ENCODE measurements at regions not wholly inside any gene's neighbourhood (a gene's known extent, or its start where the extent isn't known, plus 50 kb on each side); places are given as distances from the start of the nearest gene placed in this dataset.

- no peaks in the 10 kb centered on the region for H3K27me3 ChIP-seq
- 58 to 72% (median 65%) methylated on average over 4 of the region's 4 CpGs for WGBS, 3 donors
- no peak overlapping the region for H3K27ac ChIP-seq
- no peak for TF ChIP-seq POLR2A (IDR thresholded peaks at IDR 0.05)
- no peak for TF ChIP-seq CTCF (IDR thresholded peaks at IDR 0.05)
- no peak for TF ChIP-seq EP300 (IDR thresholded peaks at IDR 0.05)
- H3K4me3 ChIP-seq = no peak overlapping the region
- intact Hi-C loops (cut with DNase I) = no loop called here
- no peaks in the 10 kb centered on the region for H3K36me3 ChIP-seq
- peaks cover 0 to 12% of the 10 kb centered on the region in 2 donors for H3K9me3 ChIP-seq
- no peak for DNase-seq
- H3K4me1 ChIP-seq (ENCODE audit: insufficient read depth) = no peaks in the 10 kb centered on the region
These were observed 171.1 kb upstream of the MYT1L start for GRCh38 chr2:2502201-2502549.

GRCh38 chr2:2501454-2502200 is 170.6 kb upstream of the MYT1L start:
- no peak overlapping the region for H3K27ac ChIP-seq
- H3K4me3 ChIP-seq = no peak overlapping the region
- H3K36me3 ChIP-seq = no peaks in the 10 kb centered on the region
- H3K9me3 ChIP-seq = peaks cover 0 to 12% of the 10 kb centered on the region in 2 donors
- no peak for DNase-seq
- no peaks in the 10 kb centered on the region for H3K4me1 ChIP-seq (ENCODE audit: insufficient read depth)
- intact Hi-C loops (cut with DNase I) = no loop called here
- H3K27me3 ChIP-seq = no peaks in the 10 kb centered on the region
- 67 to 76% (median 68%) methylated on average over 9 of the region's 9 CpGs for WGBS, 3 donors
- no peak for TF ChIP-seq EP300 (IDR thresholded peaks at IDR 0.05)
- no peak for TF ChIP-seq POLR2A (IDR thresholded peaks at IDR 0.05)
- no peak for TF ChIP-seq CTCF (IDR thresholded peaks at IDR 0.05)

- Histone ChIP-seq H3K36me3 (no peaks in the 10 kb centered on the region), H3K27ac (no peak overlapping the region), H3K4me3 (no peak overlapping the region), H3K4me1 (ENCODE audit: insufficient read depth) (no peaks in the 10 kb centered on the region), H3K9me3 (no peaks in the 10 kb centered on the region), H3K27me3 (no peaks in the 10 kb centered on the region)
- intact Hi-C loops (cut with DNase I) = no loop called here
- WGBS, 3 donors = 82 to 96% (median 88%) methylated on average over 1 of the region's 1 CpG
- no peak for TF ChIP-seq POLR2A (IDR thresholded peaks at IDR 0.05)
- TF ChIP-seq EP300 (IDR thresholded peaks at IDR 0.05) = no peak
- no peak for TF ChIP-seq CTCF (IDR thresholded peaks at IDR 0.05)
- DNase-seq = no peak
These were observed 164.5 kb upstream of the MYT1L start for GRCh38 chr2:2495606-2496005.

GRCh38 chr2:2493496-2493895 is 162.4 kb upstream of the MYT1L start:
- H3K27ac ChIP-seq = no peak overlapping the region
- no peak for TF ChIP-seq EP300 (IDR thresholded peaks at IDR 0.05)
- no peak for TF ChIP-seq POLR2A (IDR thresholded peaks at IDR 0.05)
- no peak for TF ChIP-seq CTCF (IDR thresholded peaks at IDR 0.05)
- no peaks in the 10 kb centered on the region for H3K9me3 ChIP-seq
- DNase-seq = no peak
- H3K4me1 ChIP-seq (ENCODE audit: insufficient read depth) = no peaks in the 10 kb centered on the region
- WGBS, 3 donors = 78 to 84% (median 82%) methylated on average over 5 of the region's 5 CpGs
- intact Hi-C loops (cut with DNase I) = no loop called here
- no peak overlapping the region for H3K4me3 ChIP-seq
- H3K27me3 ChIP-seq = no peaks in the 10 kb centered on the region
- H3K36me3 ChIP-seq = no peaks in the 10 kb centered on the region
